Right cardiac atrium (tissue), 5 donors: ENCODE measurements at regions not wholly inside any gene's neighbourhood (a gene's known extent, or its start where the extent isn't known, plus 50 kb on each side); places are given as distances from the start of the nearest gene placed in this dataset.

ENCODE experiments used
- ATAC-seq, 2 donors: fragments of 200-7000 bp; cut with Tn5 transposase; one replicate each; pipeline versions ENCODE4 v1.8.0 to v1.9.1; 2020; ENCODE audit warnings: moderate library complexity in 2 of 2, mild to moderate bottlenecking in 1 of 2
- DNase-seq, 3 donors: peaks; one replicate each; pipeline ENCODE4 v3.0.0-alpha.2; 2020
- H3K27ac ChIP-seq: one replicate; pipeline ENCODE4 v1.5.1; 2013; ENCODE audit warnings: mild to moderate bottlenecking, low read length, control low read depth, moderate library complexity
- H3K27me3 ChIP-seq: one replicate; pipeline ENCODE4 v1.6.1; 2013; ENCODE audit not compliant: control insufficient read depth, insufficient read depth
- H3K4me1 ChIP-seq: one replicate; pipeline ENCODE4 v1.6.1; 2013; ENCODE audit warnings: low read length; ENCODE audit not compliant: control insufficient read depth, insufficient read depth
- H3K4me3 ChIP-seq: one replicate; pipeline ENCODE4 v1.5.1; 2013; ENCODE audit warnings: low read length, control low read depth
- H3K9me3 ChIP-seq: one replicate; pipeline ENCODE4 v1.6.1; 2013; ENCODE audit warnings: low read length; ENCODE audit not compliant: control insufficient read depth
- WGBS: extraction: QIAGEN DNeasy Blood & Tissue Kit; methylation state at CpG from one replicate; pipeline ENCODE4 v1.1.7; 2013; 5-methylcytosine and 5-hydroxymethylcytosine counted together
- intact Hi-C, 4 donors: fragments of 100-400 bp; cut with DNase I; formaldehyde crosslinking; loops; one replicate each; pipeline versions ENCODE4 v1.11.0 to v1.14.0; 2022 to 2023
- donor health status: healthy with polysubstance abuse.
- donor health status: DM: no; HTN: yes; CAD: no.
- donor health status: DM: no; HTN: no; CAD: no.
- donor health status: DM: no; HTN: yes; CAD: no; lungs with severe emphysema.
- donor health status: DM: yes; HTN: yes; CAD: no.

DNA sequence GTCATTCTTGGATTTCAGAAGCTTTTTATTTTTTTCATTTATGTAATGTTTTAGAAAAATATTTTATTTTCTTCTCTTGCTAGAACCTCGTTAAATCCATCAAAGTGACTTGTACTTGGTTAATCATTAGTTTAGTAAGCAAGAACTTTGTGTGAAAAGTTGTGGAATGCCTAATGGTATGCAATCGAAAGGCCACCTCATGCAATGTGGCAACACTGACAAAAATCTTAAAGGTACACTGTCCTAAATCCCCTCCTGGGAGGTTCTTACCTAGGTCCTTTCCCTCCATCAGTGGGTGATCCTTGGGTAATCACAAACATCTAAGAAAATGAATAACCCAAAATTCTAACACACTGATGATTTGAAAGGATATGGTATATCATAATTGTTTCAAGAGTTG lies 304.2 kb downstream of the DNAH5 start:
- no peak for ATAC-seq
- Histone ChIP-seq H3K27ac (no peak overlapping the region), H3K4me1 (no peaks in the 10 kb centered on the region), H3K9me3 (peaks cover 4% of the 10 kb centered on the region), H3K4me3 (no peak overlapping the region), H3K27me3 (no peaks in the 10 kb centered on the region)
- no peak for DNase-seq
- WGBS = 50% methylated on average over 2 of the region's 2 CpGs
- intact Hi-C loops = no loop called here

DNA sequence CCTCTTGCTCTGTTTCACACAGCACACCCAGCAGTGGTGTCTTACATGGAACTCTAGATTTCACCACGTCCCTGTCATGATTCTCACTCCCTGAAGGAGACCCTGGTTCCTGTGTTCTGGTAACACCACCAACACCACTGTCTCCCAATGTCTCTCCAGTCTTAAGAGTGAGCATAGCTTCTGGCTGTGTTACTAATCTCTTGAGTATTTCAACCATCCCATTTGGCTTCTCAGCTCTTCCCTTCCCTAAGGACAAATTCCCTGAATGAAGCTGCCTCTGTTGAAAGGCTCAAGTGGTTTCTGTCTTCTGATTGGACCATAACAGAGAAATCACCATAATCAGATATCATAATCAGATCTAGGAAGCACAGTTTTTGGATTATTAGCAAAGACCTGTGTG lies 311.8 kb downstream of the DNAH5 start:
- Histone ChIP-seq H3K27ac (no peak overlapping the region), H3K4me3 (no peak overlapping the region), H3K27me3 (no peaks in the 10 kb centered on the region), H3K9me3 (no peaks in the 10 kb centered on the region), H3K4me1 (no peaks in the 10 kb centered on the region)
- intact Hi-C loops = no loop called here
- ATAC-seq (no peak), DNase-seq (no peak)
- 33% methylated on average over 1 of the region's 1 CpG for whole genome bisulfite sequencing

DNA sequence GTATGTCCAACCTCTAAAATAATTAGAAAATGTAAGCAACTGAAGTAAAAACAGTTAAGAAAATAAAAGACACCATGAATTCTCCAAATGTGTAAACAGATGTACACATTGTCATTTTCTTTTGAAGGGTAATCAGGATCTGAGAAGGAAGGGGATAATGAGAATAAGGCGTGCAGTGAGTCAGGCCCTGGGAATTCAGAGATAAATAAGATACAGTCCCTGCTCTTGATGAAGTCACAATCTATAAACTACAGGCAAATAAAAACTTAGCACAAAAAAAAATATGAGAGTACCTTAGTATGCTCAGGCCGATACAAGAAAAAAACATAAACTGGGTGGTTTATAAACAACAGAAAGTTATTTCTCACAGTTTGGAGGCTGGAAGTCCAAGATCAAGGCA lies 315.3 kb downstream of the DNAH5 start:
- 76% methylated on average over 2 of the region's 2 CpGs for WGBS
- Histone ChIP-seq H3K9me3 (no peaks in the 10 kb centered on the region), H3K4me1 (no peaks in the 10 kb centered on the region), H3K27ac (no peak overlapping the region), H3K4me3 (no peak overlapping the region), H3K27me3 (no peaks in the 10 kb centered on the region)
- no peak for DNase-seq
- ATAC-seq = no peak
- intact Hi-C loops = no loop called here

DNA sequence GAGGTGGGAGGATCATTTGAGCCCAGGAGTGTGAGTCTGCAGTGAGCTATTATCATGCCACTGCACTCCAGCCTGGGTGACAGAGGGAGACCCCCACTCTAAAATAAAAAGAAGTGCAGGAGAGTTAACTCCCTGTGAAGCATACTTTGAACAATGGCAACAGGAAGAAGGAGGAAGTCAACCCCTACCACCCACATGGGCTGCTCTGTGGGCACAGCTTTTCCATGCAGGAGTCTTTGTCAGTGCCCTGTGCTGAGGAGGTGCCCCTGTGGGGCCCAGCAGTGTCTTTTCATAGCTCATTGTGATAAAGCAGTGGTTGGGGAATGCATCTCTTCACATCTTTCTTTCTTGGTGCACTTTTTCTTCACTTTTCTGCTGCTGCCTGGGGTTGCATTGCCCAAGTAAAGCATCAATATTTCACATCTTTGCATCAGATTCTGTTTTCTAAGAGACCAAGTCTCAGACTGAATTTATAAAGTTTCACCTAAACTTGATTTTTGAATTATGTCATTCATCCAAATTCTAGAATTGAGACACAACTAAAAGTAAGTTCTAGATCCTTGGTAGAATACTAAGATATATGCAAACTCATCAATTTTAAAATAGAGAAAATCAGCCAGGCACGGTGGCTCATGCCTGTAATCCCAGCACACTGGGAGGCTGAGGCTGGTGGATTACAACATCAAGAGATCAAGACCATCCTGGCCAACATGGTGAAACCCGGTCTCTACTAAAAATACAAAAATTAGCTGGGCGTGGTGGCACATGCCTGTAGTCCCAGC lies 316.6 kb downstream of the DNAH5 start:
- no peak overlapping the region for H3K27ac ChIP-seq
- DNase-seq = no peak
- intact Hi-C loops = no loop called here
- no peak overlapping the region for H3K4me3 ChIP-seq
- 43% methylated on average over 3 of the region's 3 CpGs for WGBS
- H3K27me3 ChIP-seq = no peaks in the 10 kb centered on the region
- H3K9me3 ChIP-seq = no peaks in the 10 kb centered on the region
- H3K4me1 ChIP-seq = no peaks in the 10 kb centered on the region
- no peak for ATAC-seq

DNA sequence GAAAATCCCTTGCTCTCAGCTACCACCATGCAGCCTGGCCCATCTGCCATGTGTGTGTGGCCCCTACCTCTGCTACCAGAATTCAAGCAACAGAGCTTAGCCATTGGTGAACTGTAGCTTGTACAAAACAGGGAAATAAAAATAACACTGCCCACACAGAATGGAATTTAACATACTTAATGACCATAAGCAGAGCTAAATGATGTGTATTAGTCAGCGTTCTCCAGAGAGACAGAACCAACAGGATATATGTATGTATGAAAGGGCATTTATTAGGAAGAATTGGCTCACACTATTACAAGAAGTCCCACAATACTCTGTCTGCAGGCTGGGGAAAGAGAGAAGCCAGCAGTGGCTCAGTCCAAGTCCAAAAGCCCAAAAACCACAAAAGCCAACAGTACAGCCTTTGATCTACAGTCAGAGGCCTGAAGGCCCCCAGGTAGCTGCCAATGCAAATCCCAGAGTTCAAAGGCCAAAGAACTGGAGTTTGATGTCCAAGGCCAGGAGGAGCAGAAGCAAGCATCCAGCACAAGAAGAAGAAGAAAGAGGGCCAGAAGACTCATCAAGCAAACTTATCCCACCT lies 318.8 kb downstream of the DNAH5 start:
- Histone ChIP-seq H3K4me1 (no peaks in the 10 kb centered on the region), H3K4me3 (no peak overlapping the region), H3K27ac (no peak overlapping the region), H3K27me3 (no peaks in the 10 kb centered on the region), H3K9me3 (no peaks in the 10 kb centered on the region)
- ATAC-seq (no peak), DNase-seq (no peak)
- intact Hi-C loops = no loop called here
- WGBS = 89% methylated on average over 1 of the region's 1 CpG

DNA sequence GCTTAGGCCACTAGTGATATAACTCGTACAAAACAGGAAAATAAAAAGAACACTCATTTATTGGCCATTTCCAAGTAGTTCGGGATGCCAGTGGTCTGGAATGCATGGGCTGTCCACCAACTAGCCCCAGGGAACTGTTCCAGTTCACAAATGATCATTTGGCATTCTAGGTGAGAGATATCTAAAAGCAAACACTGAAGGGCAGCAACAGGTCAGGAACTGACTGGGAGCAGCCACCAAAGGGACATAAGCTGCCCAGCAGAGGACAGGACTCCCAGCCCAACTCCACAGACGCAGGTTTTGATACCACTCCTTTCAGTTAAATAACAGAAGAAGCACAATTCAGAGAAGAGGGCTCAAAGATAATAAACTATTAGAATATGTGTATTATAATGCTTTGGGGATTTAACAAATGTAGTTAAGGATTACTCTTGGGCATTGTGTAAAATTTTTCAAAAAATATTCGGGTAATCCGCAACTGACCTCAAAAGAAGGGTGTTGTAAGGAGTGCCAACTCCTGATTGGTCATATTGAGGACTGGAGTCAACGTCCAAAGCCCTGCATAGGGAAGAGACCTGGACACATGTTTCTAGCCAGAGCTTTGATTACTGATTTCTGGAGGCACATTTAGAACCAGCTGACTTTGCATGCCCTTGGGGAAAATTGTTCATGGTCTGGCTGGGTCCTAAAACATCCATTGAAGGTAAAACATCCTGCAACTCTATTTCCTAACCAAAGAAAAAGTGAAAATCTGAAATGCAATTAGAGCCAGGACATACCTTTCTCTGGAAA lies 320.0 kb downstream of the DNAH5 start:
- intact Hi-C loops = no loop called here
- Histone ChIP-seq H3K9me3 (peaks cover 2% of the 10 kb centered on the region), H3K27me3 (no peaks in the 10 kb centered on the region), H3K4me1 (no peaks in the 10 kb centered on the region), H3K4me3 (no peak overlapping the region), H3K27ac (no peak overlapping the region)
- DNase-seq = no peak
- 64% methylated on average over 6 of the region's 6 CpGs for WGBS
- no peak for ATAC-seq

DNA sequence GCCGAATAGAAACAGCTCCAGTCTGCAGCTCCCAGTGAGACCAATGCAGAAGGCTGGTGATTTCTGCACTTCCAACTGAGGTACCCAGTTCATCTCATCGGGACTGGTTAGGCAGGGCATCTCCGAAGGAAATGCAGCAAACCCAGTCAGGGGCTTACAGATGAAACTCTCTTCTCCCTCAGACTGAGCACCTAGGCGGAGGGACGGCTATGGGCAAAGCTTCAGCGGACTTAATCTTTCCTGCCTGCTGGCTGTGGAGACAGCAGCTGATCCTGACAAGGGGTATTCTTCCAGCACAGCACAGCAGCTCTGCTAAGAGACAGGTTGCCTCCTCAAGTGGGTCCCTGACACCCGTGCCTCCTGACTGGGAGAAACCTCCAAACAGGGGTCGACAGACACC lies 330.9 kb downstream of the DNAH5 start:
- ATAC-seq (no peak), DNase-seq (no peak)
- Histone ChIP-seq H3K4me3 (no peak overlapping the region), H3K27me3 (no peaks in the 10 kb centered on the region), H3K27ac (no peak overlapping the region), H3K9me3 (peaks cover 4% of the 10 kb centered on the region), H3K4me1 (no peaks in the 10 kb centered on the region)
- intact Hi-C loops = no loop called here
- 81% methylated on average over 8 of the region's 8 CpGs for WGBS

DNA sequence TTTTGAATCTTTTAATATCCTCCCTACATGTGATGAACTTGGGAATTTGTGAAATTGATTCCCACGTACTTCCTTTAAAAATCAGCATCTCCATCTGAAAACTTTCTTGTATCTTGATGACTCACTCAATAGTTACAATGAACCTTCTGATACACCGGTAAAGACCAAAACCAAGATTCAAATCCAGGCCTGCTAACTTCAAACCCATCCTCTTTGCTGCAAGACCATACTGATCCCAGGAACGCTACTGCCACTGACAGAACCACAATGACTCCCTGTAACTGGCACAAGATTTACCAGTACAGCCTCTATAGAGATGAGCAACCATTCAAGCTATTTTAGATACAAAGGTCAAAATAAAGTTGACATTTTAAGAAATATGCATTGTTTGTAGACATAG lies 332.9 kb downstream of the DNAH5 start:
- Histone ChIP-seq H3K27me3 (no peaks in the 10 kb centered on the region), H3K27ac (no peak overlapping the region), H3K9me3 (peaks cover 4% of the 10 kb centered on the region), H3K4me3 (no peak overlapping the region), H3K4me1 (no peaks in the 10 kb centered on the region)
- 77% methylated on average over 3 of the region's 3 CpGs for WGBS
- no peak for ATAC-seq
- intact Hi-C loops = no loop called here
- DNase-seq = no peak

DNA sequence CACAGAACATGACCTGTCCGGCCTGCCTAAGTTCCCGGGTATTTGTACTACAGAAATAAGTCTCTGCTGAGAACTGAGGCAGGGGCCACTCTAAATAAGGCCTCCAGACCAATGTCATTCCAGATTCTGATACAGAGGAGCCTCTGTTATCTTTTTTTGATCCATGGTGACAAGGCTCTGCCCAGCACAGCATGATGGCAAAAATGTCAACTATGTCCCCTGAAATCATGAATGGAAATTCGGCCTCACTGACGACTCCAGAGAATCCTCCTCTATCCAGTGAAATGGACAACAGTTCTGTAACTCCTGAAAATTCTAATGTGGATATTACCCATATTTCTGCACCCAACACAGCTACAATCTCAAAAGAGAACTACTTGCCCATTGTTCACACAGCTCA lies 335.0 kb downstream of the DNAH5 start:
- Histone ChIP-seq H3K4me1 (no peaks in the 10 kb centered on the region), H3K9me3 (peaks cover 4% of the 10 kb centered on the region), H3K4me3 (no peak overlapping the region), H3K27ac (no peak overlapping the region), H3K27me3 (no peaks in the 10 kb centered on the region)
- intact Hi-C loops = no loop called here
- ATAC-seq = no peak
- WGBS = 70% methylated on average over 4 of the region's 4 CpGs
- DNase-seq = no peak

DNA sequence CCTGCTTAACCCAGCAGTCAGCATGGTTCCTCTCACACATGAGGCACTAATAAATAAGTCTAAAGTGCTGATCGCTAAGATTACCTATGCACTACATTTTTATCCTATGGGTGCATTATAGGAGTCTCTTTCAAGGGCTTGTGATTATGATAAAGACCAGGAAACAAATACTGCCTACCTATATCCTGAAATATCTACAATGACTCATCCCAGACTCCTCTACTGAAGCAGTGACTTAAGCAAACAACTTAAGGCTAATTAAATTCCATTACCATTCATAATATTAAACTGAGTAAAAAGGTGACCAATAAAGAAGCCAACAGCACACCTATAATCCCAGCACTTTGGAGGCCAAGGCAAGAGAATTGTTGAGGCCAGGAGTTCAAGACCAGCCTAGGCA lies 338.4 kb downstream of the DNAH5 start:
- ATAC-seq (no peak), DNase-seq (no peak)
- WGBS = 92% methylated on average over 1 of the region's 1 CpG
- Histone ChIP-seq H3K27me3 (no peaks in the 10 kb centered on the region), H3K4me1 (no peaks in the 10 kb centered on the region), H3K4me3 (no peak overlapping the region), H3K9me3 (peaks cover 8% of the 10 kb centered on the region), H3K27ac (no peak overlapping the region)
- intact Hi-C loops = no loop called here

DNA sequence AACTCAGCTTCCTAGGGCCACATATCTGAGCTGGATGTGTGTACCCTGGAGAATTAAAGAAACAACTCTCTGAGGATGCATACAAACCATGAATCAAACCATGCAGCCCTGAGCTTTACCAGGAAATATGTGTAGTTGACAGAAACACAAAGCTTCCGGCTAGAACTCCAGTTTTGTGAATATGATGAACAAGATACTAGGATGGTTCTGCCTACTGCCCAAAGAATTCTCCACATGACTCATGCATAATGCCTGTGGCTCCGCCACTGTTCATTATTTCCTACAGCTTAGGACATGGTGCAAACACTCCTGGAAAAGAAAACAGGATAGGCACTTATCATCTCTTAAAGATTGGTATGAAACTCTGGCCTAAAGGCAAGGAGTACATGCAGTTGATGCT lies 343.4 kb downstream of the DNAH5 start:
- Histone ChIP-seq H3K9me3 (peaks cover 6% of the 10 kb centered on the region), H3K4me1 (no peaks in the 10 kb centered on the region), H3K27me3 (no peaks in the 10 kb centered on the region), H3K4me3 (no peak overlapping the region), H3K27ac (no peak overlapping the region)
- 77% methylated on average over 2 of the region's 2 CpGs for WGBS
- DNase-seq (no peak), ATAC-seq (no peak)
- intact Hi-C loops = no loop called here
